PC-9 (cell line): ENCODE measurements at regions not wholly inside any gene's neighbourhood (a gene's known extent, or its start where the extent isn't known, plus 50 kb on each side); places are given as distances from the start of the nearest gene placed in this dataset.

Source experiments
- BruUV-seq: library from RNA; stranded (reverse); fragments of 400-500 nt; replicated peaks from 2 replicates; lab custom pipeline; 2021; lab: Mats Ljungman, UMichigan
- CTCF ChIA-PET: fragments of 300-600 bp; sonication (Branson Sonifier 250); formaldehyde crosslinking; loops from one replicate; lab custom pipeline; 2022; ENCODE audit warnings: antibody characterized with exemption; lab: Charles Lee
- POLR2A ChIA-PET: fragments of 300-600 bp; sonication (Branson Sonifier 250); formaldehyde crosslinking; loops from one replicate; lab custom pipeline; 2022; ENCODE audit warnings: antibody characterized with exemption; ENCODE audit not compliant: unreplicated experiment; lab: Charles Lee
- DNase-seq, 2 experiments: peaks; one replicate each; pipeline versions ENCODE4 v3.0.0 to v3.0.0-alpha.2; 2015 to 2022; ENCODE audit warnings: mixed read lengths in 1 of 2
- H2AFZ ChIP-seq: fragments of 200-600 bp; sonication (generic); 2 replicates; pipeline ENCODE4 v1.8.1; 2017; ENCODE audit warnings: antibody characterized with exemption
- H3F3A ChIP-seq: fragments of 200-600 bp; sonication (generic); 2 replicates; pipeline ENCODE4 v1.8.1; 2017; ENCODE audit warnings: antibody characterized with exemption, mild to moderate bottlenecking, low read depth; ENCODE audit not compliant: insufficient read depth
- H3K27ac ChIP-seq: fragments of 200-600 bp; sonication (generic); 2 replicates; pipeline ENCODE4 v1.6.1; 2016; ENCODE audit warnings: mixed run types
- H3K27me3 ChIP-seq: fragments of 200-600 bp; sonication (generic); 2 replicates; pipeline ENCODE4 v1.6.1; 2016; ENCODE audit warnings: low read depth, mixed run types; ENCODE audit not compliant: insufficient read depth
- H3K36me3 ChIP-seq: fragments of 200-600 bp; sonication (generic); 2 replicates; pipeline ENCODE4 v1.6.1; 2016; ENCODE audit warnings: low read depth, mixed run types
- H3K4me1 ChIP-seq: fragments of 200-600 bp; sonication (generic); replicated peaks from 2 replicates; pipeline ENCODE4 v1.6.1; 2016; ENCODE audit warnings: mixed run types; ENCODE audit not compliant: insufficient read depth
- H3K4me2 ChIP-seq: fragments of 200-600 bp; sonication (generic); 2 replicates; pipeline ENCODE4 v1.6.1; 2017; ENCODE audit warnings: mixed run types
- H3K4me3 ChIP-seq: fragments of 200-600 bp; sonication (generic); 2 replicates; pipeline ENCODE4 v1.6.1; 2016; ENCODE audit warnings: mixed run types
- H3K79me2 ChIP-seq: fragments of 200-600 bp; sonication (generic); 2 replicates; pipeline ENCODE4 v1.6.1; 2017; ENCODE audit warnings: low read depth, mixed run types
- H3K9me2 ChIP-seq: fragments of 200-600 bp; sonication (generic); 2 replicates; pipeline ENCODE4 v1.8.1; 2017; ENCODE audit warnings: mild to moderate bottlenecking; ENCODE audit not compliant: insufficient read depth
- H3K9me3 ChIP-seq: fragments of 200-600 bp; sonication (generic); 2 replicates; pipeline ENCODE4 v1.8.1; 2016; ENCODE audit warnings: low read depth; ENCODE audit not compliant: insufficient read depth
- H4K20me1 ChIP-seq: fragments of 200-600 bp; sonication (generic); 2 replicates; pipeline ENCODE4 v1.8.1; 2017; ENCODE audit not compliant: insufficient read depth
- CTCF ChIP-seq: fragments of 200-600 bp; sonication (generic); conservative IDR thresholded peaks from 2 replicates; pipeline ENCODE4 v1.6.1; 2017; ENCODE audit warnings: mixed run types, antibody characterized with exemption, mild to moderate bottlenecking, moderate library complexity
- EZH2 ChIP-seq: fragments of 200-600 bp; sonication (generic); IDR thresholded peaks from 2 replicates; pipeline ENCODE4 v1.8.0; 2017; ENCODE audit warnings: antibody characterized with exemption, low read depth
- intact Hi-C: fragments of 100-400 bp; cut with micrococcal nuclease; formaldehyde crosslinking; loops from one replicate; pipeline ENCODE4 v1.10.0; 2022; ENCODE audit not compliant: unreplicated experiment

GRCh38 chr13:66087269-66087710, 1142.8 kb downstream of the PCDH9 start:
- Histone ChIP-seq H4K20me1 (no peaks in the 10 kb centered on the region), H3K36me3 (no peaks in the 10 kb centered on the region), H3F3A (no peaks in the 10 kb centered on the region), H3K4me3 (no peak overlapping the region), H3K4me1 (no peaks in the 10 kb centered on the region), H3K79me2 (no peaks in the 10 kb centered on the region), H3K27me3 (no peaks in the 10 kb centered on the region), H3K27ac (no peak overlapping the region), H3K9me2 (peaks cover 4% of the 10 kb centered on the region; the same call in 1 of the 2 replicates), H2AFZ (no peak overlapping the region), H3K9me3 (no peaks in the 10 kb centered on the region), H3K4me2 (no peak overlapping the region)
- DNase-seq = no peak
- no TSS peak for BruUV-seq
- TF ChIP-seq CTCF (no peak), EZH2 (no peak)
- CTCF ChIA-PET = no interaction called here
- intact Hi-C loops = no loop called here
- POLR2A ChIA-PET = no interaction called here

- H3K4me3 ChIP-seq = no peak overlapping the region
- H3F3A ChIP-seq = no peaks in the 10 kb centered on the region
- H3K79me2 ChIP-seq = no peaks in the 10 kb centered on the region
- no peaks in the 10 kb centered on the region for H3K9me2 ChIP-seq
- POLR2A ChIA-PET = no interaction called here
- no TSS peak for BruUV-seq
- no peaks in the 10 kb centered on the region for H3K36me3 ChIP-seq
- no peak overlapping the region for H2AFZ ChIP-seq
- H3K27me3 ChIP-seq = no peaks in the 10 kb centered on the region
- CTCF ChIA-PET = no interaction called here
- no peak overlapping the region for H3K27ac ChIP-seq
- no peaks in the 10 kb centered on the region for H4K20me1 ChIP-seq
- no peaks in the 10 kb centered on the region for H3K4me1 ChIP-seq
- no peak overlapping the region for H3K4me2 ChIP-seq
- no peaks in the 10 kb centered on the region for H3K9me3 ChIP-seq
- no peak for TF ChIP-seq EZH2
- TF ChIP-seq CTCF = no peak
- intact Hi-C loops = no loop called here
- no peak for DNase-seq
Measured at GRCh38 chr13:66077132-66077689, 1152.9 kb downstream of the PCDH9 start.

DNA sequence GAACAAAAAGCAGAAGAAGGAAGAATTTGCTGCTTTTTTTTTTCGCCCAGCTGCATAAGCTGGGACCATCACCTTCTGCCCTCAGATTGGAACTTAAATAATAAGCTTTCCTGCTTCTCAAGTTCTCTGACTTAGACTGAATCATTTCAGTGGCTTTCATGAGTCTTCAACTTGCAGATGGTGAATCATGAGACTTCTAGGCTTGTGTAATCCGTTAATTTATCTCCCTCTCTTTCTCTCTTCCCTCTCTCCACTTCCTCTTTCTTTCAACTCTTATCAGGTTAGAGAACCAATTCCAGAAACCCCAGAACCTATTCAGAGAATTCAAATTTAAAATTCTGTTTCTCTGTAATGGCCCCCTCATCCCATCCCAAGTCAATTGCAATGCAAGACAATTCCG, 1153.7 kb downstream of the PCDH9 start:
- no peaks in the 10 kb centered on the region for H3K36me3 ChIP-seq
- no peaks in the 10 kb centered on the region for H4K20me1 ChIP-seq
- no peak overlapping the region for H3K4me2 ChIP-seq
- no peak for DNase-seq
- H3K9me3 ChIP-seq = no peaks in the 10 kb centered on the region
- H3F3A ChIP-seq = no peaks in the 10 kb centered on the region
- ChIA-PET CTCF (no interaction called here), POLR2A (no interaction called here)
- BruUV-seq = no TSS peak
- no peaks in the 10 kb centered on the region for H3K27me3 ChIP-seq
- H3K4me3 ChIP-seq = no peak overlapping the region
- intact Hi-C loops = no loop called here
- H3K79me2 ChIP-seq = no peaks in the 10 kb centered on the region
- no peaks in the 10 kb centered on the region for H3K9me2 ChIP-seq
- H3K4me1 ChIP-seq = no peaks in the 10 kb centered on the region
- no peak overlapping the region for H2AFZ ChIP-seq
- no peak for TF ChIP-seq CTCF
- TF ChIP-seq EZH2 = no peak
- H3K27ac ChIP-seq = no peak overlapping the region
